ENCODE measurements at regions not wholly inside any gene's neighbourhood (a gene's known extent, or its start where the extent isn't known, plus 50 kb on each side); places are given as distances from the start of the nearest gene placed in this dataset.

DNA sequence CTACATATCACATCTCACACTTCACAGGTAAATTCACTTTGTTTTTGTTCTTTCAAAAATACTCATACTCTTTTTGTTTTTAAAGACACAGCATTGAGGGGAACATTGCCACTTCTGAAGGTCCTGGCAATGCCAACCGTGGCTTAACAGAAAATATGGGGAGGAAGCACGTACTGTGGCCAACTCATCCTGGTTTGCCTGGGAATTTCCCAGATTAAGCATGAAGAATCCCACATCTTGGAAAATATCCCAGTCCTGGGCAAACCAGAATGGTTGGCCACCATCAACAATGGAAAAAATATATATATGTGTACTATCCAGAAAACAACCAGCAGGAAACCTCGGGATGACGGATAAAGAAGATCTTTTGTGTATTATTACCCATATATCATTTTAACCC is 1032.2 kb upstream of the SLC10A2 start:
- H3K27me3 ChIP-seq (ENCODE audit: insufficient read depth, poor library complexity, severe bottlenecking): no peaks in the 10 kb centered on the region
- no peaks in the 10 kb centered on the region for H3K9me3 ChIP-seq (ENCODE audit: severe bottlenecking)
- no peaks in the 10 kb centered on the region for H3K36me3 ChIP-seq (ENCODE audit: low read depth)
- H3K4me1 ChIP-seq (ENCODE audit: insufficient read depth, poor library complexity, severe bottlenecking): no peaks in the 10 kb centered on the region
- DNase-seq (ENCODE audit: low spot score) (no peak), ATAC-seq (ENCODE audit: low read depth) (no peak)
- TF ChIP-seq, protein P1, sequence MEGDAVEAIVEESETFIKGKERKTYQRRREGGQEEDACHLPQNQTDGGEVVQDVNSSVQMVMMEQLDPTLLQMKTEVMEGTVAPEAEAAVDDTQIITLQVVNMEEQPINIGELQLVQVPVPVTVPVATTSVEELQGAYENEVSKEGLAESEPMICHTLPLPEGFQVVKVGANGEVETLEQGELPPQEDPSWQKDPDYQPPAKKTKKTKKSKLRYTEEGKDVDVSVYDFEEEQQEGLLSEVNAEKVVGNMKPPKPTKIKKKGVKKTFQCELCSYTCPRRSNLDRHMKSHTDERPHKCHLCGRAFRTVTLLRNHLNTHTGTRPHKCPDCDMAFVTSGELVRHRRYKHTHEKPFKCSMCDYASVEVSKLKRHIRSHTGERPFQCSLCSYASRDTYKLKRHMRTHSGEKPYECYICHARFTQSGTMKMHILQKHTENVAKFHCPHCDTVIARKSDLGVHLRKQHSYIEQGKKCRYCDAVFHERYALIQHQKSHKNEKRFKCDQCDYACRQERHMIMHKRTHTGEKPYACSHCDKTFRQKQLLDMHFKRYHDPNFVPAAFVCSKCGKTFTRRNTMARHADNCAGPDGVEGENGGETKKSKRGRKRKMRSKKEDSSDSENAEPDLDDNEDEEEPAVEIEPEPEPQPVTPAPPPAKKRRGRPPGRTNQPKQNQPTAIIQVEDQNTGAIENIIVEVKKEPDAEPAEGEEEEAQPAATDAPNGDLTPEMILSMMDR (IDR thresholded peaks at IDR 0.05; ENCODE audit: poor library complexity, severe bottlenecking): no peak
- no peak overlapping the region for H3K4me3 ChIP-seq (ENCODE audit: severe bottlenecking)
- H3K27ac ChIP-seq (ENCODE audit: poor library complexity, severe bottlenecking): no peak overlapping the region

DNA sequence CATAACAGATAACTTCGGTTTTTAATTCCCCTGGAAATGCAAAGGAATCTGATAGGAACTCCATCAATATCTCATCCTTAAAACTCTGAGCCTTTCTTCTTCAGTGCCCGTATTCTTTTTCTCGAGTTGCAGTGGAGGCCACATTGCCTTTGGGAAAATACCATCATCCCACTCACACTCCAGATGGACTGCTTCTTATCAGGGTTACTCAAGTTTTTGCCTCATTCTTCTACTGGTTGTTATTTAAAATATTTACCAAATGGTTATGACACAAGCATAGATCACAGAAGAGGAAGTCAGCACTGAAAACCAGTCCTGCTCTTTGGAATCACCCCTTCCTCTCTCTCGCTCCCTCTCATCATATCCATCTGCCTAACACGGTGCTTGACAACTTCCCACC is 1020.5 kb upstream of the SLC10A2 start:
- no peak overlapping the region for H3K4me3 ChIP-seq (ENCODE audit: severe bottlenecking)
- no peaks in the 10 kb centered on the region for H3K27me3 ChIP-seq (ENCODE audit: insufficient read depth, poor library complexity, severe bottlenecking)
- ATAC-seq (ENCODE audit: low read depth) (no peak), DNase-seq (ENCODE audit: low spot score) (no peak)
- no peaks in the 10 kb centered on the region for H3K36me3 ChIP-seq (ENCODE audit: low read depth)
- H3K9me3 ChIP-seq (ENCODE audit: severe bottlenecking): no peaks in the 10 kb centered on the region
- no peak overlapping the region for H3K27ac ChIP-seq (ENCODE audit: poor library complexity, severe bottlenecking)
- TF ChIP-seq, protein P1 (IDR thresholded peaks at IDR 0.05; ENCODE audit: poor library complexity, severe bottlenecking): no peak
- H3K4me1 ChIP-seq (ENCODE audit: insufficient read depth, poor library complexity, severe bottlenecking): no peaks in the 10 kb centered on the region

DNA sequence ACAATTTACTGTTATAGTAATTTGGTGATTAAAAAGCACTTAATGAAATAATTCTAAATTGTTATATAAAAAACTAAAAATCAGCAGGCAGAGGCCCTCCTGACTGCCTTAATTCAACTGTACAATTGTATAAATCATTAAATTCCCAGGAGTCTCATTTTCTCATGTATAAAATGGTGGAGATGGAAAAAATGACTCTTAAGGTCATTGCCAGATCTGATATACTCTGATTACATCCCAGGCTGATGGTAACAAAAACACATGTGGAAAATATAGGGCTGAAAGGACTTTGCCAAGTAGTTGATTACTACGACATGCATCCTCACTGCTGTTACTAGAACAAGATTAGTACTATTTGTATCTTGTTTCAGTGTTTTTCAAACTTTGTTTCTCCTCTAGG is 1020.0 kb upstream of the SLC10A2 start:
- H3K4me3 ChIP-seq (ENCODE audit: severe bottlenecking): no peak overlapping the region
- TF ChIP-seq, protein P1 (IDR thresholded peaks at IDR 0.05; ENCODE audit: poor library complexity, severe bottlenecking): no peak
- H3K27me3 ChIP-seq (ENCODE audit: insufficient read depth, poor library complexity, severe bottlenecking): no peaks in the 10 kb centered on the region
- no peaks in the 10 kb centered on the region for H3K4me1 ChIP-seq (ENCODE audit: insufficient read depth, poor library complexity, severe bottlenecking)
- DNase-seq (ENCODE audit: low spot score): no peak
- no peak overlapping the region for H3K27ac ChIP-seq (ENCODE audit: poor library complexity, severe bottlenecking)
- no peaks in the 10 kb centered on the region for H3K36me3 ChIP-seq (ENCODE audit: low read depth)
- ATAC-seq (ENCODE audit: low read depth): no peak
- H3K9me3 ChIP-seq (ENCODE audit: severe bottlenecking): no peaks in the 10 kb centered on the region

DNA sequence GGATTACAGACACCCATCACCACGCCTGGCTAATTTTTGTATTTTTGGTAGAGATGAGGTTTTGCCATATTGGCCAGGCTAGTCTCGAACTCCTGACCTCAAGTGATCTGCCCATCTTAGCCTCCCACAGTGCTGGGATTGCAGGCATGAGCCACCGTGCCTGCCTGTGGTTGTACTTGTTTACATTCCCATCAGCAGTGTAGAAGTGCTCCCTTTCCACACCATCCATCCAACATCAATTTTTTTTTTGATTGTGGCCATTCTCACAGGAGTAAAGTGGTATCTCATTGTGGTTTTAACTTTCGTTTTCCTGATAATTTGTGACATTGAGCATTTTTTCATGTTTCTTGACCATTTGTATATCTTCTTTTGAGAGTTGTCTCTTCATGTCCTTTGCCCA is 1019.4 kb upstream of the SLC10A2 start:
- no peak overlapping the region for H3K4me3 ChIP-seq (ENCODE audit: severe bottlenecking)
- DNase-seq (ENCODE audit: low spot score): no peak
- no peaks in the 10 kb centered on the region for H3K36me3 ChIP-seq (ENCODE audit: low read depth)
- TF ChIP-seq, protein P1 (IDR thresholded peaks at IDR 0.05; ENCODE audit: poor library complexity, severe bottlenecking): no peak
- H3K27me3 ChIP-seq (ENCODE audit: insufficient read depth, poor library complexity, severe bottlenecking): no peaks in the 10 kb centered on the region
- H3K4me1 ChIP-seq (ENCODE audit: insufficient read depth, poor library complexity, severe bottlenecking): no peaks in the 10 kb centered on the region
- ATAC-seq (ENCODE audit: low read depth): no peak
- H3K27ac ChIP-seq (ENCODE audit: poor library complexity, severe bottlenecking): no peak overlapping the region
- no peaks in the 10 kb centered on the region for H3K9me3 ChIP-seq (ENCODE audit: severe bottlenecking)

DNA sequence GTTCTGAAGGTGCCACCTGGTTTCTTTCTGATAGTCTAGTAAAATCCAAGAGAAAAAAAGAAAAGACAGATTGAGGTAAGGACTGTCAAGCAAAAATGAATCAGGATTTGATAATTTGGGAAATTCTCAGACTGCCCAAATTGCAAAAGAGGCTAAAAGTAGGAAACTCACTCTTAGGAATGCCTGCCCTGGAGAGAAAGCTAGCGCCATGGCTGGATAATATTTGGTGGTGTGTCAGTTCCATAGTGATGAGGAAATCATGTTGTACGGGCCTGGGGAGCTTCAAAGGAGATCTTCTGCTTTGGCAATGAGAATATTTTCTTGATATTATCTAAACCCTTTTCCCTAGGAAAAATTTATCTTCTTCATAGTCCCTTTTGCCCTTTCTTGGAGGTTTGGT is 1008.1 kb upstream of the SLC10A2 start:
- H3K27me3 ChIP-seq (ENCODE audit: insufficient read depth, poor library complexity, severe bottlenecking): no peaks in the 10 kb centered on the region
- TF ChIP-seq, protein P1 (IDR thresholded peaks at IDR 0.05; ENCODE audit: poor library complexity, severe bottlenecking): no peak
- H3K36me3 ChIP-seq (ENCODE audit: low read depth): no peaks in the 10 kb centered on the region
- H3K4me1 ChIP-seq (ENCODE audit: insufficient read depth, poor library complexity, severe bottlenecking): no peaks in the 10 kb centered on the region
- H3K27ac ChIP-seq (ENCODE audit: poor library complexity, severe bottlenecking): no peak overlapping the region
- ATAC-seq (ENCODE audit: low read depth) (no peak), DNase-seq (ENCODE audit: low spot score) (no peak)
- no peaks in the 10 kb centered on the region for H3K9me3 ChIP-seq (ENCODE audit: severe bottlenecking)
- no peak overlapping the region for H3K4me3 ChIP-seq (ENCODE audit: severe bottlenecking)

All from RWPE2 (cell line).